NB4 (cell line): ENCODE measurements at regions not wholly inside any gene's neighbourhood (a gene's known extent, or its start where the extent isn't known, plus 50 kb on each side); places are given as distances from the start of the nearest gene placed in this dataset.
A peak's percentile ranks its signal among the peaks of the same experiment; 100 is the strongest.
"Not testable (repeated sequence)": the region's sequence is repeated elsewhere in the genome, so short reads cannot be mapped to it uniquely, and the experiment has no call there.

Experiments used
- DNase-seq: peaks from one replicate; pipeline ENCODE4 v3.0.0; 2010; ENCODE audit warnings: low read depth
- H3K4me3 ChIP-seq: one replicate; pipeline ENCODE4 v1.5.1; 2011; ENCODE audit warnings: mild to moderate bottlenecking, low read depth, low read length, moderate library complexity
- MYC ChIP-seq: IDR thresholded peaks from 2 replicates; pipeline ENCODE4 v1.6.1; 2011; ENCODE audit warnings: low read depth, low read length
- POLR2A ChIP-seq: IDR thresholded peaks from 2 replicates; pipeline ENCODE4 v1.6.1; 2011; ENCODE audit warnings: mild to moderate bottlenecking; ENCODE audit not compliant: insufficient read length; ENCODE audit errors: extremely low read depth
- TF ChIP-seq, protein P1 (sequence below): IDR thresholded peaks from one replicate; pipeline ENCODE4 v1.5.1; 2012; ENCODE audit warnings: low read depth, low read length
- TF ChIP-seq, protein P2 (sequence below): IDR thresholded peaks from 2 replicates; pipeline ENCODE4 v1.6.1; 2011; ENCODE audit warnings: low read depth, low read length

- no peak for DNase-seq
- H3K4me3 ChIP-seq = no peak overlapping the region
- TF ChIP-seq POLR2A (no peak), MYC (no peak)
- TF ChIP-seq, protein P1, sequence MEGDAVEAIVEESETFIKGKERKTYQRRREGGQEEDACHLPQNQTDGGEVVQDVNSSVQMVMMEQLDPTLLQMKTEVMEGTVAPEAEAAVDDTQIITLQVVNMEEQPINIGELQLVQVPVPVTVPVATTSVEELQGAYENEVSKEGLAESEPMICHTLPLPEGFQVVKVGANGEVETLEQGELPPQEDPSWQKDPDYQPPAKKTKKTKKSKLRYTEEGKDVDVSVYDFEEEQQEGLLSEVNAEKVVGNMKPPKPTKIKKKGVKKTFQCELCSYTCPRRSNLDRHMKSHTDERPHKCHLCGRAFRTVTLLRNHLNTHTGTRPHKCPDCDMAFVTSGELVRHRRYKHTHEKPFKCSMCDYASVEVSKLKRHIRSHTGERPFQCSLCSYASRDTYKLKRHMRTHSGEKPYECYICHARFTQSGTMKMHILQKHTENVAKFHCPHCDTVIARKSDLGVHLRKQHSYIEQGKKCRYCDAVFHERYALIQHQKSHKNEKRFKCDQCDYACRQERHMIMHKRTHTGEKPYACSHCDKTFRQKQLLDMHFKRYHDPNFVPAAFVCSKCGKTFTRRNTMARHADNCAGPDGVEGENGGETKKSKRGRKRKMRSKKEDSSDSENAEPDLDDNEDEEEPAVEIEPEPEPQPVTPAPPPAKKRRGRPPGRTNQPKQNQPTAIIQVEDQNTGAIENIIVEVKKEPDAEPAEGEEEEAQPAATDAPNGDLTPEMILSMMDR = no peak
- TF ChIP-seq, protein P2, sequence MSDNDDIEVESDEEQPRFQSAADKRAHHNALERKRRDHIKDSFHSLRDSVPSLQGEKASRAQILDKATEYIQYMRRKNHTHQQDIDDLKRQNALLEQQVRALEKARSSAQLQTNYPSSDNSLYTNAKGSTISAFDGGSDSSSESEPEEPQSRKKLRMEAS = no peak
Measured at GRCh38 chrX:729583-730409, 99.2 kb downstream of the SHOX start.

- not testable (repeated sequence) for DNase-seq, H3K4me3 ChIP-seq
Measured at GRCh38 chrX:729101-729500, 98.5 kb downstream of the SHOX start.

DNA sequence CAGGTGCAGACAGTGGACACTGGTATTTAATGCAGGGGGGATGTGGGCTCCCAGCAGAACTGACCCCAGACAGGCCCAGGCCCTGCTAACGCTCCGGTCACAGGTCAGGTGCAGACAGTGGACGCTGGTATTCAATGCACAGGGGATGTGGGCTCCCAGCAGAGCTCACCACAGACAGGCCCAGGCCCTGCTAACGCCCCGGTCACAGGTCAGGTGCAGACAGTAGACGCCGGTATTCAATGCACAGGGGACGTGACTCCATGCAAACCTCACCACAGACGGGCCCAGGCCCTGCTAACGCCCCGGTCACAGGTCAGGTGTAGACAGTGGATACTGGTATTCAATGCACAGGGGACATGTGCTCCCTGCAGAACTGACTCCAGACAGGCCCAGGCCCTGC lies 98.0 kb downstream of the SHOX start:
- DNase-seq, H3K4me3 ChIP-seq: not testable (repeated sequence)

DNA sequence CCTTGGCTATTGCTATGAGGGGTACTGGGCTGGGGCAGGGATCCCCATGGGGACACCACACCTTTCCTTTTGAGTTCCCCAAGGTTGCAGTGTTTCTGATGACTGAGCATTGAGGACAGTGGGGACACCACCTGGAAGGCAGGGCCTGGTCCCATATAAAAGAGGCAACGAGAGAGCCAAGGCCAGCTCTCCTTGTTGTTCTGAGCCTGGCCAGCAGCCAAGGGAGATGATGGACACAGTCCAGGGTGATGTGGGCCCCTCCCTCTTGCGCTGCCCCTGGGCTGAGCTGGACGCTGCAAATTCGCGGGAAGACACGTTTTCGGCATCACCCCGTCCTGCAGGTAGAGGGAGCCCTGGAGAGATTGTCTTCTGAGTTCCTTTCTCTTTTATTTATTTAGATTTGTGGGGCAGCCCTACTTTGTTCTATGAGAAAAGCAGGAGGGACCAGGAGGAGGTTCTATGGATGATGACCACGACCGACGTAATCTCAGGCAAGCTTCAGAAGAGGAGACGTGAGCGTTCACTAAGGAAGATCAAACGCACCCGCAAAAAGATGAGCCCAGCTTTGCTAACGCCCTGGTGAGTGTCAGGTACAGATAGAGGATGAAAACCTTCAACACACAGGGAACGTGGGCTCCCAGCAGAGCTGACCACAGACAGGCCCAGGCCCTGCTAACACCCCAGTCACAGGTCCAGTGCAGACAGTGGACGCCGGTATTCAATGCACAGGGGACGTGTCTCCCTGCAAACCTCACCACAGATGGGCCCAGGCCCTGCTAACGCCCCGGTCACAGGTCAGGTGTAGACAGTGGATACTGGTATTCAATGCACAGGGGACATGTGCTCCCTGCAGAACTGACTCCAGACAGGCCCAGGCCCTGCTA lies 97.4 kb downstream of the SHOX start:
- no peak for TF ChIP-seq MYC
- TF ChIP-seq, protein P1 = peak; percentile 17
- DNase-seq = no peak

GRCh38 chrX:725971-726370 lies 95.4 kb downstream of the SHOX start:
- TF ChIP-seq, protein P1 = no peak
- no peak for TF ChIP-seq POLR2A
- no peak for TF ChIP-seq MYC
- TF ChIP-seq, protein P2 = no peak
- DNase-seq = no peak
- H3K4me3 ChIP-seq = no peak overlapping the region

More for the DNA sequence above, 97.4 kb downstream of the SHOX start:
- no peak overlapping the region for H3K4me3 ChIP-seq

DNA sequence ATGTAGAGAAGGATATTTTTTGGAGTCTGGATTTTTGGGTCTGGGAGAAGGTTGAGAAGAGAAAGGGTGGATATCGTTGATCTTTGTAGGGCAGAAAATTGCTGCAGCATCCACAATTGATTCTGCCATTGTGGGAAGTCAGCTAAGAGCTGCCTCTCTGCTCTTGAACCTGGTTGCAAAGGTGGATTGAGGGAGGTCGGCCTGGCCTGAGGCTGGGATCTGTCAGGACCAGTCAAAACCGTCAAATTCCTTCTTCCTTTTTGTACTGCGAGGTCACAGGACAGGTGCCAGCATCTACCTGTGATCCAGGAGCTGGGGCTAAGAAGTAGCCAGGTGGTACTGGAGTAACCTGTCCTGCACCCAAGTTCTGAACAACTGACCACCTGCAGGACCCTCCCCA lies 93.7 kb downstream of the SHOX start:
- TF ChIP-seq, protein P1 = no peak
- TF ChIP-seq MYC = no peak
- TF ChIP-seq POLR2A = no peak
- TF ChIP-seq, protein P2 = no peak
- DNase-seq = no peak
- H3K4me3 ChIP-seq = no peak overlapping the region

DNA sequence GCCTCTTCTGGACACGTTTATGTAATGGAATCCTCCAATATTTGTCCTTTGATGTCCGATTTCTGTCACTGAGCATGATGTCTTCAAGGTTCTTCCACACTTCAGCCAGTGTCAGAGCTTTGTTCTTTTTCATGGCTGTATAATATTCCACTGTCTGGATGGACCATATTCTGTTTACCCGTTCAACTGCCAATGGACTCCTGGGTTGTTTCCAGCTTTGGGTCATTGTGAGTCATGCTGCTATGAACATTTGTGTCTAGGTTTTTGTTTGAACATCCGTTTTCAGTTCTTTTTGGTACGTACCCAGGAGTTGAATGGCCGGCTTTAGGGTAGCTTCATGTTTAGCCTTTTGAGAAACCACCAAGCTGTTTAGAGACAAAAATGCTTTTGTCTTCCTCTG lies 93.2 kb downstream of the SHOX start:
- TF ChIP-seq POLR2A = no peak
- TF ChIP-seq MYC = no peak
- TF ChIP-seq, protein P2 = no peak
- TF ChIP-seq, protein P1 = no peak
- no peak overlapping the region for H3K4me3 ChIP-seq
- no peak for DNase-seq
